ENCODE measurements at regions not wholly inside any gene's neighbourhood (a gene's known extent, or its start where the extent isn't known, plus 50 kb on each side); places are given as distances from the start of the nearest gene placed in this dataset.

GRCh38 chr5:82861701-82862100 is 215.5 kb downstream of the TMEM167A start:
- TF ChIP-seq, protein P1, sequence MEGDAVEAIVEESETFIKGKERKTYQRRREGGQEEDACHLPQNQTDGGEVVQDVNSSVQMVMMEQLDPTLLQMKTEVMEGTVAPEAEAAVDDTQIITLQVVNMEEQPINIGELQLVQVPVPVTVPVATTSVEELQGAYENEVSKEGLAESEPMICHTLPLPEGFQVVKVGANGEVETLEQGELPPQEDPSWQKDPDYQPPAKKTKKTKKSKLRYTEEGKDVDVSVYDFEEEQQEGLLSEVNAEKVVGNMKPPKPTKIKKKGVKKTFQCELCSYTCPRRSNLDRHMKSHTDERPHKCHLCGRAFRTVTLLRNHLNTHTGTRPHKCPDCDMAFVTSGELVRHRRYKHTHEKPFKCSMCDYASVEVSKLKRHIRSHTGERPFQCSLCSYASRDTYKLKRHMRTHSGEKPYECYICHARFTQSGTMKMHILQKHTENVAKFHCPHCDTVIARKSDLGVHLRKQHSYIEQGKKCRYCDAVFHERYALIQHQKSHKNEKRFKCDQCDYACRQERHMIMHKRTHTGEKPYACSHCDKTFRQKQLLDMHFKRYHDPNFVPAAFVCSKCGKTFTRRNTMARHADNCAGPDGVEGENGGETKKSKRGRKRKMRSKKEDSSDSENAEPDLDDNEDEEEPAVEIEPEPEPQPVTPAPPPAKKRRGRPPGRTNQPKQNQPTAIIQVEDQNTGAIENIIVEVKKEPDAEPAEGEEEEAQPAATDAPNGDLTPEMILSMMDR (IDR thresholded peaks at IDR 0.05; ENCODE audit: low read length, missing control alignments) = no peak
- no peak overlapping the region for H3K4me3 ChIP-seq (replicated peaks; ENCODE audit: low read depth, low read length)
- DNase-seq (ENCODE audit: low read depth) = peak; percentile 70

GRCh38 chr5:82859451-82860140 is 217.6 kb downstream of the TMEM167A start:
- peak; percentile 18 for DNase-seq (ENCODE audit: low read depth)
- TF ChIP-seq, protein P1 (IDR thresholded peaks at IDR 0.05; ENCODE audit: low read length, missing control alignments) = no peak
- H3K4me3 ChIP-seq (replicated peaks; ENCODE audit: low read depth, low read length) = no peak overlapping the region

DNA sequence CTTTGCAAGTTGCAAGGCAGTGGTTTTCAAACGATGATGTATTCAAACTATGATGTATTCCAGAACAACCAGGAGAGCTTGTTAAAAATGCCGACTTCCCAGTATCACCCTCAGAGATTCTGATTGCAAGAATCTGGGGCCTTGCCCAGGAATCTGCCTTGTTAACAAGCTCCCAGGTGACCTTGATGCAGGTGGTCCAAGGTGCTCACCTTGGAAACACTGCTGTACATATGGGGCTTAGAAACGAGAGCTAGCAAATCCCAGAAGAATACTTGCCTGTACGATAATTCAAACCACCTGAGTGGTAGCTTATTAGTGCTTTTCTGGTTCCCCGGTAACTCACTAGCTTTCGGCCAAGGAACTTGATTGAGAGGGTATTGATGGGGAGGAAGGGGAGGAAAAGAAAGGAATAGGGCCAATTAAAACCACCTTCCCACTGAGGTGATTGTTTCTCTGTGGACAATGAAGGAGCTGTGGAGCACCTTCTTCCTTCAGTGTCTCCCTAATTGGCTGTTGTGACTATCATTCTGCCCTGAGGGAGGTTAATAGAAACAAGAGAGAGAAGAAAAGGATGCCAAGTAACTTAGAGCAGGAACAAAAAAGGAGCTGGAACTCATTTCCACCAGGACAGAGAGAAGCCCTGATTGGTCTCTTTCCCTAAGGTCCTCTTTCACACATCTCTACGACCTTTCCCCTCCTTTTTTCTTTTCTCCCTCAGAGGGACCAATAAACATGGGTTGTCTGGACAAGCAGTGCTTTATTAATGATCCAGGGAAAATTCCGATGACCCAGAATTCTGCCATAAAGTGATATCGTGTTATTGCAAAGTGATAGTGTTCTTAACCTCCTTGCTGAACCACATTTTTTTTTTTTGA is 218.8 kb downstream of the TMEM167A start:
- H3K4me3 ChIP-seq (replicated peaks; ENCODE audit: low read depth, low read length) = no peak overlapping the region
- TF ChIP-seq, protein P1 (IDR thresholded peaks at IDR 0.05; ENCODE audit: low read length, missing control alignments) = no peak
- no peak for DNase-seq (ENCODE audit: low read depth)

GRCh38 chr5:82855893-82856550 is 221.2 kb downstream of the TMEM167A start:
- TF ChIP-seq, protein P1 (IDR thresholded peaks at IDR 0.05; ENCODE audit: low read length, missing control alignments) = no peak

DNA sequence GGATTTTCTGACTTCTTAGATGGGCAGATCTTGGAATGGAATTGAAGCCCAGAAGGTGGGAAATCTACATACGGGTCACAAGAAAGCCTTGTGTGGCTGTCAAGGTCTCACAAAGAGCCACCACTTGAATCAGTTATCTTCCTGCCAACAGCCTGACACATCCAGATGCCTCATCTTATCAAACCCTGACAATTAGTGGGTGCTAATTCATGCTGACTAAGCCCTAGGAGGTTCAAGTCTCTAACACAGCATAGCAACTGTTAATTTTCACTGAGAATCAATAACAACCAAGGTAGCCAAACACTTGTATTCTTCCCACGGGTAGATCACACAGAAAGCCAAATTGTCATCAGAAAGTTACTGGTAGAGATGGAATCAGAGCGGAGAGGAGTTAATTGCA is 222.2 kb downstream of the TMEM167A start:
- TF ChIP-seq, protein P1 (IDR thresholded peaks at IDR 0.05; ENCODE audit: low read length, missing control alignments) = no peak
- no peak overlapping the region for H3K4me3 ChIP-seq (replicated peaks; ENCODE audit: low read depth, low read length)
- DNase-seq (ENCODE audit: low read depth) = no peak

More at GRCh38 chr5:82855893-82856550, 221.2 kb downstream of the TMEM167A start:
- DNase-seq (ENCODE audit: low read depth) = peak; percentile 77
- H3K4me3 ChIP-seq (replicated peaks; ENCODE audit: low read depth, low read length) = no peak overlapping the region

DNA sequence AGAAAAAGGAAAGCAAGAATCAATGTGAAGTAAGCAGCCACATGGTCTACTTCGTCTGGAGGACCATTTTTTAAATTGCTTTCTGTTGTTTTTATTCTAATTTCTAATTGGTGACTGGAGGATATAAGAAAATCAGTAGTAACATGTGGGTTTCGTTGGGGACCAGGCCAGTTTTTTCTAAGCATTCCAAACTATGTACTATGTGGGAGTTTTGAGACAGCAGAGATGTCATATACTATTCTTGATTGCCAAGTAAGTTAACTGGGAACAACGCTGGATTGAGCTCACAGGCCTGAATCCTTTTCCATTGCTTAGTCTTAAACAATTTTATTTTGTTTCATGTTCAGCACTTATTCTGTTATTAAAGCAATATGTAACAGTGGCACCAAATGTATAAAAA is 225.7 kb downstream of the TMEM167A start:
- H3K4me3 ChIP-seq (replicated peaks; ENCODE audit: low read depth, low read length) = no peak overlapping the region
- TF ChIP-seq, protein P1 (IDR thresholded peaks at IDR 0.05; ENCODE audit: low read length, missing control alignments) = no peak
- DNase-seq (ENCODE audit: low read depth) = peak; percentile 10
